ENCODE measurements at regions not wholly inside any gene's neighbourhood (a gene's known extent, or its start where the extent isn't known, plus 50 kb on each side); places are given as distances from the start of the nearest gene placed in this dataset.

GRCh38 chr3:74067296-74067695, 442.6 kb upstream of the PDZRN3 start:
- no peak for DNase-seq
- no peak for TF ChIP-seq CTCF (IDR thresholded peaks at IDR 0.05; ENCODE audit: low read depth, low read length, missing control alignments)
- H3K4me3 ChIP-seq (ENCODE audit: low read depth, low read length) = no peak overlapping the region
- in situ Hi-C loops (cut with HindIII; ENCODE audit: low pct_ligation_motif_present, low sequenced_read_pairs) = no loop called here
- no peaks in the 10 kb centered on the region for H3K27me3 ChIP-seq (replicated peaks)
- no peaks in the 10 kb centered on the region for H3K36me3 ChIP-seq (replicated peaks)
- H3K27ac ChIP-seq = no peak overlapping the region

GRCh38 chr3:74066456-74066855, 441.7 kb upstream of the PDZRN3 start:
- in situ Hi-C loops (cut with HindIII; ENCODE audit: low pct_ligation_motif_present, low sequenced_read_pairs) = no loop called here
- no peak for TF ChIP-seq CTCF (IDR thresholded peaks at IDR 0.05; ENCODE audit: low read depth, low read length, missing control alignments)
- Histone ChIP-seq H3K27me3 (replicated peaks) (no peaks in the 10 kb centered on the region), H3K4me3 (ENCODE audit: low read depth, low read length) (no peak overlapping the region), H3K27ac (no peak overlapping the region), H3K36me3 (replicated peaks) (no peaks in the 10 kb centered on the region)
- no peak for DNase-seq

- no peak overlapping the region for H3K4me3 ChIP-seq (ENCODE audit: low read depth, low read length)
- TF ChIP-seq CTCF (IDR thresholded peaks at IDR 0.05; ENCODE audit: low read depth, low read length, missing control alignments) = no peak
- in situ Hi-C loops (cut with HindIII; ENCODE audit: low pct_ligation_motif_present, low sequenced_read_pairs) = no loop called here
- no peak overlapping the region for H3K27ac ChIP-seq
- H3K27me3 ChIP-seq (replicated peaks) = no peaks in the 10 kb centered on the region
- DNase-seq = no peak
- no peaks in the 10 kb centered on the region for H3K36me3 ChIP-seq (replicated peaks)
These were observed 435.3 kb upstream of the PDZRN3 start for GRCh38 chr3:74059923-74060600.

- no peak for TF ChIP-seq CTCF (IDR thresholded peaks at IDR 0.05; ENCODE audit: low read depth, low read length, missing control alignments)
- Histone ChIP-seq H3K27ac (no peak overlapping the region), H3K36me3 (replicated peaks) (no peaks in the 10 kb centered on the region), H3K4me3 (ENCODE audit: low read depth, low read length) (no peak overlapping the region), H3K27me3 (replicated peaks) (no peaks in the 10 kb centered on the region)
- no peak for DNase-seq
- in situ Hi-C loops (cut with HindIII; ENCODE audit: low pct_ligation_motif_present, low sequenced_read_pairs) = no loop called here
These were observed 434.7 kb upstream of the PDZRN3 start for GRCh38 chr3:74059301-74059922.

- H3K36me3 ChIP-seq (replicated peaks) = no peaks in the 10 kb centered on the region
- no peak overlapping the region for H3K4me3 ChIP-seq (ENCODE audit: low read depth, low read length)
- DNase-seq = no peak
- H3K27ac ChIP-seq = no peak overlapping the region
- in situ Hi-C loops (cut with HindIII; ENCODE audit: low pct_ligation_motif_present, low sequenced_read_pairs) = no loop called here
- TF ChIP-seq CTCF (IDR thresholded peaks at IDR 0.05; ENCODE audit: low read depth, low read length, missing control alignments) = no peak
- H3K27me3 ChIP-seq (replicated peaks) = no peaks in the 10 kb centered on the region
These were observed 432.4 kb upstream of the PDZRN3 start for GRCh38 chr3:74057169-74057568.

- Histone ChIP-seq H3K36me3 (replicated peaks) (no peaks in the 10 kb centered on the region), H3K4me3 (ENCODE audit: low read depth, low read length) (no peak overlapping the region), H3K27me3 (replicated peaks) (no peaks in the 10 kb centered on the region), H3K27ac (no peak overlapping the region)
- DNase-seq = no peak
- in situ Hi-C loops (cut with HindIII; ENCODE audit: low pct_ligation_motif_present, low sequenced_read_pairs) = no loop called here
- TF ChIP-seq CTCF (IDR thresholded peaks at IDR 0.05; ENCODE audit: low read depth, low read length, missing control alignments) = no peak
These were observed 430.3 kb upstream of the PDZRN3 start for GRCh38 chr3:74055061-74055460.

Data from brain microvascular endothelial cell (primary cell).